ENCODE measurements at regions not wholly inside any gene's neighbourhood (a gene's known extent, or its start where the extent isn't known, plus 50 kb on each side); places are given as distances from the start of the nearest gene placed in this dataset.

- Histone ChIP-seq H3K27me3 (ENCODE audit: control insufficient read depth, insufficient read depth) (no peaks in the 10 kb centered on the region), H3K27ac (ENCODE audit: low read length) (no peak overlapping the region), H3K9me3 (ENCODE audit: control insufficient read depth, low read length) (peaks cover 3% of the 10 kb centered on the region), H3K4me3 (ENCODE audit: low read length) (no peak overlapping the region), H3K4me1 (ENCODE audit: control insufficient read depth, insufficient read depth, low read length) (no peaks in the 10 kb centered on the region)
- no peak for ATAC-seq
- WGBS, result 83% methylated on average over 7 of the region's 7 CpGs
- intact Hi-C loops (cut with DNase I), result no loop called here
- DNase-seq, result no peak
Observed at GRCh38 chr14:97380539-97380941, 583.4 kb downstream of the VRK1 start.

- no peak for DNase-seq
- Histone ChIP-seq H3K4me3 (ENCODE audit: low read length) (no peak overlapping the region), H3K9me3 (ENCODE audit: control insufficient read depth, low read length) (peaks cover 3% of the 10 kb centered on the region), H3K27me3 (ENCODE audit: control insufficient read depth, insufficient read depth) (no peaks in the 10 kb centered on the region), H3K4me1 (ENCODE audit: control insufficient read depth, insufficient read depth, low read length) (no peaks in the 10 kb centered on the region), H3K27ac (ENCODE audit: low read length) (no peak overlapping the region)
- 73% methylated on average over 1 of the region's 1 CpG for WGBS
- ATAC-seq, result no peak
- intact Hi-C loops (cut with DNase I), result no loop called here
Observed at GRCh38 chr14:97381309-97381708, 584.1 kb downstream of the VRK1 start.

- ATAC-seq, result no peak
Observed at GRCh38 chr14:97382616-97383226, 585.5 kb downstream of the VRK1 start.

GRCh38 chr14:97385727-97386126 is 588.5 kb downstream of the VRK1 start:
- DNase-seq (no peak), ATAC-seq (no peak)
- H3K4me3 ChIP-seq (ENCODE audit: low read length), result no peak overlapping the region
- no peak overlapping the region for H3K27ac ChIP-seq (ENCODE audit: low read length)
- WGBS, result 83% methylated on average over 3 of the region's 3 CpGs
- H3K9me3 ChIP-seq (ENCODE audit: control insufficient read depth, low read length), result peaks cover 3% of the 10 kb centered on the region
- intact Hi-C loops (cut with DNase I), result no loop called here
- no peaks in the 10 kb centered on the region for H3K4me1 ChIP-seq (ENCODE audit: control insufficient read depth, insufficient read depth, low read length)
- H3K27me3 ChIP-seq (ENCODE audit: control insufficient read depth, insufficient read depth), result no peaks in the 10 kb centered on the region

More at GRCh38 chr14:97382616-97383226, 585.5 kb downstream of the VRK1 start:
- 52% methylated on average over 5 of the region's 5 CpGs for WGBS
- Histone ChIP-seq H3K27ac (ENCODE audit: low read length) (no peak overlapping the region), H3K27me3 (ENCODE audit: control insufficient read depth, insufficient read depth) (no peaks in the 10 kb centered on the region), H3K9me3 (ENCODE audit: control insufficient read depth, low read length) (peaks cover 3% of the 10 kb centered on the region), H3K4me1 (ENCODE audit: control insufficient read depth, insufficient read depth, low read length) (no peaks in the 10 kb centered on the region), H3K4me3 (ENCODE audit: low read length) (no peak overlapping the region)
- intact Hi-C loops (cut with DNase I), result no loop called here
- DNase-seq, result no peak

GRCh38 chr14:97387252-97387874 is 590.2 kb downstream of the VRK1 start:
- ATAC-seq (no peak), DNase-seq (no peak)
- Histone ChIP-seq H3K27me3 (ENCODE audit: control insufficient read depth, insufficient read depth) (no peaks in the 10 kb centered on the region), H3K9me3 (ENCODE audit: control insufficient read depth, low read length) (no peaks in the 10 kb centered on the region), H3K4me3 (ENCODE audit: low read length) (no peak overlapping the region), H3K27ac (ENCODE audit: low read length) (no peak overlapping the region), H3K4me1 (ENCODE audit: control insufficient read depth, insufficient read depth, low read length) (no peaks in the 10 kb centered on the region)
- intact Hi-C loops (cut with DNase I), result no loop called here
- 41% methylated on average over 9 of the region's 9 CpGs for WGBS

GRCh38 chr14:97388408-97388807 is 591.2 kb downstream of the VRK1 start:
- no peaks in the 10 kb centered on the region for H3K9me3 ChIP-seq (ENCODE audit: control insufficient read depth, low read length)
- DNase-seq, result no peak
- intact Hi-C loops (cut with DNase I), result no loop called here
- 40% methylated on average over 9 of the region's 9 CpGs for WGBS
- no peaks in the 10 kb centered on the region for H3K27me3 ChIP-seq (ENCODE audit: control insufficient read depth, insufficient read depth)
- H3K27ac ChIP-seq (ENCODE audit: low read length), result no peak overlapping the region
- ATAC-seq, result no peak
- no peak overlapping the region for H3K4me3 ChIP-seq (ENCODE audit: low read length)
- no peaks in the 10 kb centered on the region for H3K4me1 ChIP-seq (ENCODE audit: control insufficient read depth, insufficient read depth, low read length)

- Histone ChIP-seq H3K27me3 (ENCODE audit: control insufficient read depth, insufficient read depth) (no peaks in the 10 kb centered on the region), H3K4me1 (ENCODE audit: control insufficient read depth, insufficient read depth, low read length) (no peaks in the 10 kb centered on the region), H3K27ac (ENCODE audit: low read length) (no peak overlapping the region), H3K4me3 (ENCODE audit: low read length) (no peak overlapping the region), H3K9me3 (ENCODE audit: control insufficient read depth, low read length) (no peaks in the 10 kb centered on the region)
- intact Hi-C loops (cut with DNase I), result no loop called here
- DNase-seq, result peak in 2 of 3 donors; percentile 38 to 61
- ATAC-seq, result peak; percentile 69 to 84
- WGBS, result 64% methylated on average over 4 of the region's 4 CpGs
Observed at GRCh38 chr14:97390096-97390724, 593.0 kb downstream of the VRK1 start.

- Histone ChIP-seq H3K9me3 (ENCODE audit: control insufficient read depth, low read length) (no peaks in the 10 kb centered on the region), H3K4me1 (ENCODE audit: control insufficient read depth, insufficient read depth, low read length) (no peaks in the 10 kb centered on the region), H3K27ac (ENCODE audit: low read length) (no peak overlapping the region), H3K4me3 (ENCODE audit: low read length) (no peak overlapping the region), H3K27me3 (ENCODE audit: control insufficient read depth, insufficient read depth) (no peaks in the 10 kb centered on the region)
- DNase-seq, result no peak
- 66% methylated on average over 6 of the region's 6 CpGs for WGBS
- intact Hi-C loops (cut with DNase I), result no loop called here
- no peak for ATAC-seq
Observed at GRCh38 chr14:97393244-97393643, 596.1 kb downstream of the VRK1 start.

GRCh38 chr14:97395068-97395467 is 597.9 kb downstream of the VRK1 start:
- Histone ChIP-seq H3K27ac (ENCODE audit: low read length) (no peak overlapping the region), H3K27me3 (ENCODE audit: control insufficient read depth, insufficient read depth) (no peaks in the 10 kb centered on the region), H3K9me3 (ENCODE audit: control insufficient read depth, low read length) (no peaks in the 10 kb centered on the region), H3K4me1 (ENCODE audit: control insufficient read depth, insufficient read depth, low read length) (no peaks in the 10 kb centered on the region), H3K4me3 (ENCODE audit: low read length) (no peak overlapping the region)
- 91% methylated on average over 4 of the region's 4 CpGs for WGBS
- intact Hi-C loops (cut with DNase I), result no loop called here
- ATAC-seq (no peak), DNase-seq (no peak)

- no peaks in the 10 kb centered on the region for H3K27me3 ChIP-seq (ENCODE audit: control insufficient read depth, insufficient read depth)
- intact Hi-C loops (cut with DNase I), result no loop called here
- ATAC-seq, result no peak
- no peak overlapping the region for H3K27ac ChIP-seq (ENCODE audit: low read length)
- H3K9me3 ChIP-seq (ENCODE audit: control insufficient read depth, low read length), result no peaks in the 10 kb centered on the region
- no peak for DNase-seq
- no peak overlapping the region for H3K4me3 ChIP-seq (ENCODE audit: low read length)
- H3K4me1 ChIP-seq (ENCODE audit: control insufficient read depth, insufficient read depth, low read length), result no peaks in the 10 kb centered on the region
- 72% methylated on average over 7 of the region's 7 CpGs for WGBS
Observed at GRCh38 chr14:97401714-97402113, 604.5 kb downstream of the VRK1 start.

- ATAC-seq (no peak), DNase-seq (no peak)
- H3K9me3 ChIP-seq (ENCODE audit: control insufficient read depth, low read length), result no peaks in the 10 kb centered on the region
- no peaks in the 10 kb centered on the region for H3K4me1 ChIP-seq (ENCODE audit: control insufficient read depth, insufficient read depth, low read length)
- H3K27me3 ChIP-seq (ENCODE audit: control insufficient read depth, insufficient read depth), result no peaks in the 10 kb centered on the region
- 39% methylated on average over 2 of the region's 2 CpGs for WGBS
- intact Hi-C loops (cut with DNase I), result no loop called here
- H3K27ac ChIP-seq (ENCODE audit: low read length), result no peak overlapping the region
- H3K4me3 ChIP-seq (ENCODE audit: low read length), result no peak overlapping the region
Observed at GRCh38 chr14:97402279-97402678, 605.1 kb downstream of the VRK1 start.
